WTC11 (cell line): ENCODE measurements at regions not wholly inside any gene's neighbourhood (a gene's known extent, or its start where the extent isn't known, plus 50 kb on each side); places are given as distances from the start of the nearest gene placed in this dataset.

ENCODE experiments used
- CBFB ChIP-seq: sonication (generic); formaldehyde crosslinking; IDR thresholded peaks from 2 replicates; pipeline ENCODE4 v1.8.1; 2022; ENCODE audit warnings: mild to moderate bottlenecking, low read depth, missing genetic modification reagents
- EMX1 ChIP-seq: fragments of 250-450 bp; sonication (Bioruptor Pico); IDR thresholded peaks from 2 replicates; pipeline ENCODE4 v1.8.0; 2021; ENCODE audit warnings: mild to moderate bottlenecking
- TF ChIP-seq, protein P1 (sequence below): fragments of 200-600 bp; IDR thresholded peaks from 2 replicates; pipeline ENCODE4 v1.8.0; 2022; ENCODE audit warnings: antibody characterized with exemption

GRCh38 chr11:119584193-119585042 is 144.6 kb downstream of the NECTIN1 start:
- no peak for TF ChIP-seq EMX1 (CRISPR knock-in tag)
- TF ChIP-seq, protein P1, sequence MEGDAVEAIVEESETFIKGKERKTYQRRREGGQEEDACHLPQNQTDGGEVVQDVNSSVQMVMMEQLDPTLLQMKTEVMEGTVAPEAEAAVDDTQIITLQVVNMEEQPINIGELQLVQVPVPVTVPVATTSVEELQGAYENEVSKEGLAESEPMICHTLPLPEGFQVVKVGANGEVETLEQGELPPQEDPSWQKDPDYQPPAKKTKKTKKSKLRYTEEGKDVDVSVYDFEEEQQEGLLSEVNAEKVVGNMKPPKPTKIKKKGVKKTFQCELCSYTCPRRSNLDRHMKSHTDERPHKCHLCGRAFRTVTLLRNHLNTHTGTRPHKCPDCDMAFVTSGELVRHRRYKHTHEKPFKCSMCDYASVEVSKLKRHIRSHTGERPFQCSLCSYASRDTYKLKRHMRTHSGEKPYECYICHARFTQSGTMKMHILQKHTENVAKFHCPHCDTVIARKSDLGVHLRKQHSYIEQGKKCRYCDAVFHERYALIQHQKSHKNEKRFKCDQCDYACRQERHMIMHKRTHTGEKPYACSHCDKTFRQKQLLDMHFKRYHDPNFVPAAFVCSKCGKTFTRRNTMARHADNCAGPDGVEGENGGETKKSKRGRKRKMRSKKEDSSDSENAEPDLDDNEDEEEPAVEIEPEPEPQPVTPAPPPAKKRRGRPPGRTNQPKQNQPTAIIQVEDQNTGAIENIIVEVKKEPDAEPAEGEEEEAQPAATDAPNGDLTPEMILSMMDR, result no peak
- TF ChIP-seq CBFB (CRISPR knock-in tag), result 0 out of 2 replicates have a peak, but pooled peaks have one; percentile 35
